Loucy (cell line): ENCODE measurements at regions not wholly inside any gene's neighbourhood (a gene's known extent, or its start where the extent isn't known, plus 50 kb on each side); places are given as distances from the start of the nearest gene placed in this dataset.

Experiments used
- CTCF ChIP-seq: fragments of 200-600 bp; sonication (generic); conservative IDR thresholded peaks from 2 replicates; pipeline ENCODE4 v1.5.1; 2014; ENCODE audit warnings: mild to moderate bottlenecking, antibody characterized with exemption, low read length
- EZH2phosphoT487 ChIP-seq: fragments of 200-600 bp; IDR thresholded peaks from 2 replicates; pipeline ENCODE4 v1.6.1; 2018; ENCODE audit warnings: antibody characterized with exemption, mild to moderate bottlenecking, moderate library complexity, borderline replicate concordance

- TF ChIP-seq CTCF (no peak), EZH2phosphoT487 (no peak)
Observed at GRCh38 chr6:153778216-153778615, 260.8 kb upstream of the OPRM1 start.
